ENCODE measurements at regions not wholly inside any gene's neighbourhood (a gene's known extent, or its start where the extent isn't known, plus 50 kb on each side); places are given as distances from the start of the nearest gene placed in this dataset.

DNA sequence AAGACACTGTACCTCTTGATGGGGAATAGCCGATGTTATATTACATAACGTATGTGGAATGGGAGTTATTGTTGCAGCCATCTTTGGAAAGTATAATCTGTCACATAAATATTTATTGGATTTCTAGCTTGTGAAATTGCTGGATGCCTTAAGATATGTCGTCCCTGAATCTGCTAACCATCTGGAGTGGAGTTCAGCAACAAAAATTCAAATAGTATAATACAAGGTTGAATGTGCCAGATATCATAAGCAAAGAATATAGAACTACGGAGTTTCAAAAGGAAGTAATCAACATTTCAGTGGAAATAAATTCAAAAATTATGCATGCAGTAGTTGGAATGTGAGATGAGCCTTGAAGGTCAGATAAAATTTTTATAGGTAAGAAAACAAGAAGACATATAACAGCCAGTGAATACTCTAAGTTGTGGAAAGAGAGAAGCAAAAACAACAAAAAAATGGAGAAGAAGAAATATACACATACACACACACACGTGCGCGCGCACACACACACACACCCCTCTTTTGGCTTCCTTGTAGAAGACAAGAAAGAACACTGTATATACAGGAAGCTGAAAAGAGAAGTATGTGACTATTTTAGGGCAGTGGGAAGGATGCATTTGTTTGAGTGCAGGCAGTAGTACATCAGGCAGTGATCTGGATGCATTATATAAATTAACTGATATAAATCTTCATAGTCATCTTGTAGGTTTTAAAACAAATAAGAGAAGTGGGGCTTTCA lies 516.7 kb downstream of the KCNT2 start:
- TF ChIP-seq, protein P1, sequence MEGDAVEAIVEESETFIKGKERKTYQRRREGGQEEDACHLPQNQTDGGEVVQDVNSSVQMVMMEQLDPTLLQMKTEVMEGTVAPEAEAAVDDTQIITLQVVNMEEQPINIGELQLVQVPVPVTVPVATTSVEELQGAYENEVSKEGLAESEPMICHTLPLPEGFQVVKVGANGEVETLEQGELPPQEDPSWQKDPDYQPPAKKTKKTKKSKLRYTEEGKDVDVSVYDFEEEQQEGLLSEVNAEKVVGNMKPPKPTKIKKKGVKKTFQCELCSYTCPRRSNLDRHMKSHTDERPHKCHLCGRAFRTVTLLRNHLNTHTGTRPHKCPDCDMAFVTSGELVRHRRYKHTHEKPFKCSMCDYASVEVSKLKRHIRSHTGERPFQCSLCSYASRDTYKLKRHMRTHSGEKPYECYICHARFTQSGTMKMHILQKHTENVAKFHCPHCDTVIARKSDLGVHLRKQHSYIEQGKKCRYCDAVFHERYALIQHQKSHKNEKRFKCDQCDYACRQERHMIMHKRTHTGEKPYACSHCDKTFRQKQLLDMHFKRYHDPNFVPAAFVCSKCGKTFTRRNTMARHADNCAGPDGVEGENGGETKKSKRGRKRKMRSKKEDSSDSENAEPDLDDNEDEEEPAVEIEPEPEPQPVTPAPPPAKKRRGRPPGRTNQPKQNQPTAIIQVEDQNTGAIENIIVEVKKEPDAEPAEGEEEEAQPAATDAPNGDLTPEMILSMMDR (IDR thresholded peaks at IDR 0.05; ENCODE audit: borderline replicate concordance, insufficient read depth, low read depth, low read length), result no peak
- H3K4me3 ChIP-seq (ENCODE audit: low read depth, low read length), result no peak overlapping the region

- TF ChIP-seq, protein P1 (IDR thresholded peaks at IDR 0.05; ENCODE audit: borderline replicate concordance, insufficient read depth, low read depth, low read length), result no peak
Measured at GRCh38 chr1:196090226-196090625, 518.0 kb downstream of the KCNT2 start.

DNA sequence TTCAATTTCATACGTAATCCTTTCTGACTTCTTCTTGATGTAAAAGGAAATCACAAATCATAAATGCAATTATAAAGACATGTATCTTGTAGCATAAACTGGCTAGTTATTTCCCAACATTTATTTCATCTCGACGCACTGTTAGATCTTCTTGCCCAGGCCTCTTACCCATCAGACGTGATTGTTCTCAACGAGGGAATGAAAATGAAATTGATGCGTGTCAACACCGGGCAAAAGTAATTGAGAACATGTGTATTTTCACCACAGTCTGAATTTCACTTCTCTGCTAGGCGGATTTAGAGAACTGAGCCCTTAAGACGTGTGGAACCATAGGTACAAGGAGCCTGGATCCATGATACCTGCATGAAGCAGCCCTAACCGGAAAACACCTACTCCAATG lies 519.7 kb downstream of the KCNT2 start:
- H3K4me3 ChIP-seq (ENCODE audit: low read depth, low read length), result no peak overlapping the region
- TF ChIP-seq, protein P1 (IDR thresholded peaks at IDR 0.05; ENCODE audit: borderline replicate concordance, insufficient read depth, low read depth, low read length), result no peak

More at GRCh38 chr1:196090226-196090625, 518.0 kb downstream of the KCNT2 start:
- no peak overlapping the region for H3K4me3 ChIP-seq (ENCODE audit: low read depth, low read length)

DNA sequence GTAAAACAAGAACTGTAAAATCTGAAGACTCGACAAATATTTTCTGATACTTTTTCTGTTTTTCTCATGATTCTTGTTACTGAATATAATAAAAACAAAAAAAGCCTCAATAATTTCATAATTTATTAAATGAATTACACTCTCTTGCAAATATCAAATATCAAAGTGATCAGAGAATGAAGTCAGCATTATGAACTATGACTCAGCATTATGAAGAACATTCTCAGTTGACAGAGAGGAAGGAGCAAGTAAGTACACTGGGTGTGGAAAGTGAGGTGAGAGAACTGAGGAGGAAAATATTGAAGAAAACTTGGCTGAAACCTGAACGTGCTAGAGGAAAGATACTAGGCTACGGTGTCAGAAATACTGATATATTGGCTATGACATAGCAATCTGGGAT lies 529.5 kb downstream of the KCNT2 start:
- H3K4me3 ChIP-seq (ENCODE audit: low read depth, low read length), result no peak overlapping the region
- TF ChIP-seq, protein P1 (IDR thresholded peaks at IDR 0.05; ENCODE audit: borderline replicate concordance, insufficient read depth, low read depth, low read length), result no peak

- TF ChIP-seq, protein P1 (IDR thresholded peaks at IDR 0.05; ENCODE audit: borderline replicate concordance, insufficient read depth, low read depth, low read length), result no peak
- H3K4me3 ChIP-seq (ENCODE audit: low read depth, low read length), result no peak overlapping the region
Measured at GRCh38 chr1:196075621-196076020, 532.6 kb downstream of the KCNT2 start.

- TF ChIP-seq, protein P1 (IDR thresholded peaks at IDR 0.05; ENCODE audit: borderline replicate concordance, insufficient read depth, low read depth, low read length), result no peak
Measured at GRCh38 chr1:196074182-196074581, 534.1 kb downstream of the KCNT2 start.

GRCh38 chr1:196071447-196071846 lies 536.8 kb downstream of the KCNT2 start:
- TF ChIP-seq, protein P1 (IDR thresholded peaks at IDR 0.05; ENCODE audit: borderline replicate concordance, insufficient read depth, low read depth, low read length), result no peak
- no peak overlapping the region for H3K4me3 ChIP-seq (ENCODE audit: low read depth, low read length)

More at GRCh38 chr1:196074182-196074581, 534.1 kb downstream of the KCNT2 start:
- no peak overlapping the region for H3K4me3 ChIP-seq (ENCODE audit: low read depth, low read length)

All from GM12875 (cell line).